MM.1S (cell line): ENCODE measurements at regions not wholly inside any gene's neighbourhood (a gene's known extent, or its start where the extent isn't known, plus 50 kb on each side); places are given as distances from the start of the nearest gene placed in this dataset.

ENCODE experiments used
- DNase-seq: peaks from one replicate; pipeline ENCODE4 v3.0.0-alpha.2; 2015
- H2AFZ ChIP-seq: fragments of 300-600 bp; sonication (generic); 2 replicates; pipeline ENCODE4 v1.6.0; 2016; ENCODE audit warnings: antibody characterized with exemption, low read length
- H3F3A ChIP-seq: fragments of 300-600 bp; sonication (generic); 2 replicates; pipeline ENCODE4 v1.6.1; 2016; ENCODE audit warnings: mild to moderate bottlenecking, antibody characterized with exemption, low read length, moderate library complexity, mixed read lengths; ENCODE audit not compliant: insufficient read depth
- H3K27ac ChIP-seq: fragments of 300-600 bp; sonication (generic); 2 replicates; pipeline ENCODE4 v1.5.1; 2016; ENCODE audit warnings: mild to moderate bottlenecking, low read length
- H3K27me3 ChIP-seq: fragments of 300-600 bp; sonication (generic); replicated peaks from 2 replicates; pipeline ENCODE4 v1.6.0; 2016; ENCODE audit warnings: low read length; ENCODE audit not compliant: insufficient read depth
- H3K36me3 ChIP-seq: fragments of 300-600 bp; sonication (generic); replicated peaks from 2 replicates; pipeline ENCODE4 v1.6.1; 2016; ENCODE audit warnings: mild to moderate bottlenecking, low read length, mixed read lengths; ENCODE audit not compliant: insufficient read depth
- H3K4me1 ChIP-seq: fragments of 300-600 bp; sonication (generic); 2 replicates; pipeline ENCODE4 v1.6.1; 2016; ENCODE audit warnings: low read length, mixed read lengths
- H3K4me2 ChIP-seq: fragments of 300-600 bp; sonication (generic); 2 replicates; pipeline ENCODE4 v1.6.0; 2016; ENCODE audit warnings: low read depth, low read length
- H3K4me3 ChIP-seq: fragments of 300-600 bp; sonication (generic); 2 replicates; pipeline ENCODE4 v1.5.1; 2016; ENCODE audit warnings: low read length, mixed read lengths
- H3K79me2 ChIP-seq: fragments of 300-600 bp; sonication (generic); 2 replicates; pipeline ENCODE4 v1.6.1; 2016; ENCODE audit warnings: mixed run types, low read length, mixed read lengths
- H3K9ac ChIP-seq: fragments of 300-600 bp; sonication (generic); 2 replicates; pipeline ENCODE4 v1.6.1; 2016; ENCODE audit warnings: low read length, mixed read lengths
- H3K9me2 ChIP-seq: fragments of 300-600 bp; sonication (generic); replicated peaks from 2 replicates; pipeline ENCODE4 v1.6.1; 2016; ENCODE audit warnings: mild to moderate bottlenecking, low read length, mixed read lengths; ENCODE audit not compliant: insufficient read depth
- H3K9me3 ChIP-seq: fragments of 300-600 bp; sonication (generic); replicated peaks from 2 replicates; pipeline ENCODE4 v1.6.1; 2016; ENCODE audit warnings: mild to moderate bottlenecking, low read length, mixed read lengths; ENCODE audit not compliant: insufficient read depth
- H4K20me1 ChIP-seq: fragments of 300-600 bp; sonication (generic); 2 replicates; pipeline ENCODE4 v1.6.1; 2016; ENCODE audit warnings: mild to moderate bottlenecking, low read length, moderate library complexity, mixed read lengths; ENCODE audit not compliant: insufficient read depth
- CTCF ChIP-seq: fragments of 300-600 bp; sonication (generic); IDR thresholded peaks from 2 replicates; pipeline ENCODE4 v1.5.1; 2016; ENCODE audit warnings: antibody characterized with exemption, low read length, mixed read lengths
- EZH2 ChIP-seq: fragments of 300-600 bp; sonication (generic); optimal IDR thresholded peaks from 2 replicates; pipeline ENCODE3; 2017; ENCODE audit warnings: low read depth, mild to moderate bottlenecking, antibody characterized with exemption, low read length, mixed read lengths
- EZH2phosphoT487 ChIP-seq: fragments of 300-600 bp; sonication (generic); IDR thresholded peaks from 2 replicates; pipeline ENCODE4 v1.6.1; 2018; ENCODE audit warnings: antibody characterized with exemption, low read length

- no peak for TF ChIP-seq CTCF
- Histone ChIP-seq H3K4me3 (no peak overlapping the region), H3K9me2 (no peaks in the 10 kb centered on the region), H3K4me1 (no peaks in the 10 kb centered on the region), H3K4me2 (no peak overlapping the region), H3K9ac (no peak overlapping the region), H2AFZ (no peak overlapping the region), H3K36me3 (no peaks in the 10 kb centered on the region), H3F3A (no peaks in the 10 kb centered on the region), H4K20me1 (no peaks in the 10 kb centered on the region), H3K79me2 (no peaks in the 10 kb centered on the region), H3K27me3 (no peaks in the 10 kb centered on the region), H3K9me3 (no peaks in the 10 kb centered on the region), H3K27ac (no peak overlapping the region)
- DNase-seq: no peak
These were observed 88.4 kb upstream of the RGPD4 start for GRCh38 chr2:107738266-107738665.

DNA sequence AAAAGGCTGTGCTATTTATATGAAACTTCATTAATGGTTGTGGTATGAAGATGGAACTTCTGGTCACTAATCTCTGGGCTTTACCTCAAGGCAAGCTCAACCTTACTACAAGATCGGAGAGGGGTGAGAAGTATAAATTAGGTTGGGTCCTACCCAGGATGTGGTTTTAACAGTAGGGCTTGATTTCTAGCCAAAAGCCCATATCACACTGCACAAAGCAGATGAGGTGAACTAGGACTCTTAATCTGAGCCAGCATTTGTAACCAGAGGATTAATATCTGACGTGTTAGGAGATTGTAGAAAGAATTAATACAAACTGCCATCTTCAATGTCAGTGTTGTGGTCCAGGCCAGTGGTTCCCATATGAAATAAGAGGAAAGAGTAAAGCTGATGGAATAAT lies 86.4 kb upstream of the RGPD4 start:
- no peaks in the 10 kb centered on the region for H3K9me2 ChIP-seq
- H3K79me2 ChIP-seq: no peaks in the 10 kb centered on the region
- H3F3A ChIP-seq: no peaks in the 10 kb centered on the region
- TF ChIP-seq CTCF: no peak
- TF ChIP-seq EZH2phosphoT487: no peak
- no peak for TF ChIP-seq EZH2
- no peak overlapping the region for H3K27ac ChIP-seq
- H3K4me2 ChIP-seq: no peak overlapping the region
- no peaks in the 10 kb centered on the region for H4K20me1 ChIP-seq
- H3K9me3 ChIP-seq: no peaks in the 10 kb centered on the region
- no peak overlapping the region for H2AFZ ChIP-seq
- no peak overlapping the region for H3K4me3 ChIP-seq
- H3K4me1 ChIP-seq: no peaks in the 10 kb centered on the region
- no peak overlapping the region for H3K9ac ChIP-seq
- no peak for DNase-seq
- H3K36me3 ChIP-seq: no peaks in the 10 kb centered on the region
- no peaks in the 10 kb centered on the region for H3K27me3 ChIP-seq

DNA sequence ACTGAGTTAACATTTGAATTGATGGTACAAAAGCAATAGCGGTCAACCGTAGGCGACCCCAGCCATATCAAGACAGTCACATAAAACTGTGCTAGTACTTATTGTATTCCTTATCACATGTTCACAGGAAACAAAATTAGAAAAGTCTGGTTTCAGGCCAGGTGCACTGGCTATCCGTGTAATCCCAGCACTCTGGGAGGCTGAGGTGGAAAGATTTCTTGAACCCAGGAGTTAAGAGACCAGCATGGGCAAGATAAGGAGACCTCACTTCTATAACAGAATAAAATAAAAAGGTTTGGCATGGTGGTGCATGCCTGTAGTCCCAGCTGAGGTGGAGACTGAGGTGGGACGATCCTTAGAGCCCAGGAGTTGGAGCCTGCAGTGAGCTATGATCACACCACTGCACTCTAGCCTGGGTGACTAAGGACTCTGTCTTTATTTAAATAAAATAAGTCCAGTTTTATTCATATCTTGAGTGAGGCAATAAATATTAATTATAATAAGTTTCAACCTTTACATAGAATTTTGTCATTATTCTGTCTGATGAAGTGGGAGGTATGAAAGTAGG lies 84.1 kb upstream of the RGPD4 start:
- Histone ChIP-seq H3K9me2 (no peaks in the 10 kb centered on the region), H3K9ac (no peak overlapping the region), H3F3A (no peaks in the 10 kb centered on the region), H3K79me2 (no peaks in the 10 kb centered on the region), H4K20me1 (no peaks in the 10 kb centered on the region), H3K4me1 (no peaks in the 10 kb centered on the region), H3K27me3 (no peaks in the 10 kb centered on the region), H3K4me2 (no peak overlapping the region), H3K36me3 (no peaks in the 10 kb centered on the region), H3K4me3 (no peak overlapping the region), H3K27ac (no peak overlapping the region), H3K9me3 (no peaks in the 10 kb centered on the region), H2AFZ (no peak overlapping the region)
- no peak for DNase-seq
- no peak for TF ChIP-seq CTCF
- no peak for TF ChIP-seq EZH2
- TF ChIP-seq EZH2phosphoT487: no peak
